Activated naive CD8-positive, alpha-beta T cell treated with anti-CD3 and anti-CD28 coated beads for 36 hours (primary cell): ENCODE measurements at regions not wholly inside any gene's neighbourhood (a gene's known extent, or its start where the extent isn't known, plus 50 kb on each side); places are given as distances from the start of the nearest gene placed in this dataset.
"Not testable (repeated sequence)": the region's sequence is repeated elsewhere in the genome, so short reads cannot be mapped to it uniquely, and the experiment has no call there.

ENCODE experiments used
- DNase-seq: peaks from one replicate; pipeline ENCODE4 v3.0.0; 2021
- H3K27ac Mint-ChIP-seq: one replicate; pipeline ENCODE4 v1.8.0; 2022; ENCODE audit warnings: mild to moderate bottlenecking, moderate library complexity, mixed read lengths
- H3K27me3 Mint-ChIP-seq: one replicate; pipeline ENCODE4 v1.8.0; 2022; ENCODE audit warnings: mild to moderate bottlenecking, mixed read lengths
- H3K36me3 Mint-ChIP-seq: one replicate; pipeline ENCODE4 v1.8.0; 2021; ENCODE audit warnings: mild to moderate bottlenecking, mixed read lengths
- H3K4me1 Mint-ChIP-seq: one replicate; pipeline ENCODE4 v1.8.0; 2021; ENCODE audit warnings: mixed read lengths
- H3K4me3 Mint-ChIP-seq: one replicate; pipeline ENCODE4 v1.8.0; 2022; ENCODE audit warnings: mild to moderate bottlenecking, moderate library complexity, mixed read lengths
- H3K9me3 Mint-ChIP-seq: one replicate; pipeline ENCODE4 v1.8.0; 2022; ENCODE audit warnings: mixed read lengths

DNA sequence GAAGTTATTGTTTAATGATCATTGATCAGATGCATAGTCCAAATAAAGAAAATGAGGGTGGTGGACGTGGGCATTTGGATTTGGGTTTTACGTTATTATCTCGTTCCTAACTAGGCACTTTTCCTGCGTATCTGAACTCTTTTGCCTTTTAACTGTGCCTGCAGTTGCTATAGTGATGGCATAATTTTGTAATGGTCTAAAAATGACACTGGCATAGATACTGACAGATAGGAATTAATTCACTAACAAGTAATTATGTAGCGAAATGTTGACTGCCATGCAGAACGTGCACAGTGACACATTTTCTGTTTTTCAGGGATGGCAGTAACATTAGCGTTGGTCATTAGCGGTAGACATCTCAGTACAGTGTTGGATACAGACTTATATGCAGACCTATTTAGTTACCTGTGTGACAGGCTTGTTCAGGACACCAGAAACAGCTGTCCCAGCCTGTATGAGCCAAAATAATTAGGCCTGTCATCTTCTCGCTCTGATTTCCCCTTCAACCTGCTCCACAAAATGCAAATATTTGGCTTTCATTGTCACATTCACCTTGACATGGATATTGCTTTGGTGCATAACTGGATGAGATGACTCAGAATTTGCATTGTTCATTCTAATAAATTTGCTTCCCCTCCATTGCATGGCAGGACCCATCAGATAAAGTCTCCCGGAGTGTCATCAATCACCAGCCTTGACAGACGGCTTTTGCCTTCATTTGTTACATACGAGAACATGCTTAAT lies 413.3 kb upstream of the IRX1 start:
- no peaks in the 10 kb centered on the region for H3K27me3 Mint-ChIP-seq
- H3K4me1 Mint-ChIP-seq: no peaks in the 10 kb centered on the region

DNA sequence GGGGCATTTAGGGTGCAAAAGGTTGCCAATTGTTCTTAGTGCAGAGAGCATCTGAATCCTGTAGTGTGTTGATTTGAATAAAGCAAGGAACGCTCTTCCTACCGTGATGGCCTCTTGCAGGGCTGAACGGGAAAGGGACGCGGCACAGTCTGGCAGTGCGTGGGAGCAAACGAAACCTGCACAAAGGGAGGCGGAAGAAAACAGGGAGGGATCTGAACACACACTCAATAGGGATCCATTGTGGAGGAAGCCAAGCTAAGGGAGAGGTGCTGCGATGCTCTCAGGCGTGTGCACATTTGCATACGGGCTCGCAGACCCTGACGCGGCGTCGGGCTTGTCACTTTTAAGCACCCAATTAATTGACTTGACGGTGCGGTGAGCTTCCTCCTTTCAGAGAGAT lies 414.0 kb upstream of the IRX1 start:
- H3K9me3 Mint-ChIP-seq: no peaks in the 10 kb centered on the region
- H3K36me3 Mint-ChIP-seq: no peaks in the 10 kb centered on the region
- DNase-seq: no peak
- no peaks in the 10 kb centered on the region for H3K27me3 Mint-ChIP-seq
- no peak overlapping the region for H3K4me3 Mint-ChIP-seq
- H3K27ac Mint-ChIP-seq: no peak overlapping the region
- H3K4me1 Mint-ChIP-seq: no peaks in the 10 kb centered on the region

More for the DNA sequence above, 413.3 kb upstream of the IRX1 start:
- DNase-seq: no peak
- no peak overlapping the region for H3K27ac Mint-ChIP-seq
- no peaks in the 10 kb centered on the region for H3K36me3 Mint-ChIP-seq
- H3K4me3 Mint-ChIP-seq: no peak overlapping the region
- no peaks in the 10 kb centered on the region for H3K9me3 Mint-ChIP-seq

DNA sequence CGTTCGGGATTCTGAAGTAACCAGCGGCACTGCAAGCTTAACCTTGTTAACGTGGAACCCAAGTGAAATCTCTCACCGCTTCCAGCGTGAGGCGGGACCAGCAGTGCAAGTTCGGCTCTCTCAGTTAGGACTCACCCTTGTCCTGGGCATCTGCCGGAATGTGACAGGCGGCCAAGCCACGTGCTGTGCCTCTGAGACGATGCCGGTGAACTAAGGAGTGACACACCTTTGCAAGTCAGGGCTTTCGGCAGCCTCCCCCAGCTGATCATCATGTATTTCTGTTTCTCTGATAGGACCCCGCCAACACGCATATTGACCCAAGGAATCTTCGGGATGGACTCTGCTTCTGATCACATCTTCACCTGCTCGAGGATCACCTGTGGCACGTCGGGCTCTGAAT lies 415.0 kb upstream of the IRX1 start:
- H3K36me3 Mint-ChIP-seq: no peaks in the 10 kb centered on the region
- DNase-seq: no peak
- no peak overlapping the region for H3K4me3 Mint-ChIP-seq
- H3K27ac Mint-ChIP-seq: no peak overlapping the region
- H3K27me3 Mint-ChIP-seq: no peaks in the 10 kb centered on the region
- no peaks in the 10 kb centered on the region for H3K4me1 Mint-ChIP-seq
- no peaks in the 10 kb centered on the region for H3K9me3 Mint-ChIP-seq

DNA sequence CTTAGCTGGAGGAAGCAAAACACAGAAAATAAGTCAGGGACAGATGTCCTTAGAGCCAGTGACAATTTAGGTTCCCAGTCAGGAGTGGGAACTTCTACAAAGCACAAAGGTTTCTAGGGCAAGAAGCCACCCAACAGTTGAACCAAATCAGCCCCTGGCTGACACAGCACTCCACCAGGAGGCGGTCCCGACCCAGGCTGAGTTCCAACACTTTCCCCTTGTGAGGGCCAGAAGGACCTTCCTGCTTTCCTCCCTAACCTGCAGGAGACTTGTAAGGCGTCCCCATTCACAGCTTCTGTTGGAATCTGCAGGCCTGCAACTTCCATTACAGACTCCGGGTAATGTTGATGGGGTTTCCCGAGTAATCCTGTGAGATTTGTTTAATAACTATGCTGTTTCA lies 416.4 kb upstream of the IRX1 start:
- no peaks in the 10 kb centered on the region for H3K4me1 Mint-ChIP-seq
- H3K9me3 Mint-ChIP-seq: no peaks in the 10 kb centered on the region
- DNase-seq: no peak
- no peaks in the 10 kb centered on the region for H3K36me3 Mint-ChIP-seq
- no peak overlapping the region for H3K27ac Mint-ChIP-seq
- H3K4me3 Mint-ChIP-seq: no peak overlapping the region
- no peaks in the 10 kb centered on the region for H3K27me3 Mint-ChIP-seq

DNA sequence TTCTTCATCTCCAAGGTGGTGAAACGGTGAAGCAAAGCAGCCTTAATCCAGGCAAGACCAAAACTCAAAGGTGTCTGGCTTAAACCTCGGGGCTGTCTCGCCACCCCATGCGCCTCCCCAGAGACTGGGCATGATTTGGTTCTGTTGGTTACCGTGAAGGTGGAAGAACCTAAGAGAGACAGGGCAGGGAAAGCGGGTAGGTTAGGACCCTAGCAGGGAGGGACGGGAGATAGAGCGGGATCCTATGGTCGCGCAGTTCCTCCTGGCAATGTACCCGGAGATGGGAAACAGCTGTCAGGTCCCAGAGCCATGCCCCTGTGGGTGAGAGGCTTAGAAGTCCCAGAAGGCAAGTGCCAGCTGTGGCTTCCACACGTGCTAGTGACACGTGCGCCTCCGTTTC lies 418.3 kb upstream of the IRX1 start:
- Mint-ChIP-seq H3K9me3 (no peaks in the 10 kb centered on the region), H3K27me3 (no peaks in the 10 kb centered on the region), H3K36me3 (no peaks in the 10 kb centered on the region), H3K4me1 (no peaks in the 10 kb centered on the region), H3K4me3 (no peak overlapping the region), H3K27ac (no peak overlapping the region)
- DNase-seq: no peak

DNA sequence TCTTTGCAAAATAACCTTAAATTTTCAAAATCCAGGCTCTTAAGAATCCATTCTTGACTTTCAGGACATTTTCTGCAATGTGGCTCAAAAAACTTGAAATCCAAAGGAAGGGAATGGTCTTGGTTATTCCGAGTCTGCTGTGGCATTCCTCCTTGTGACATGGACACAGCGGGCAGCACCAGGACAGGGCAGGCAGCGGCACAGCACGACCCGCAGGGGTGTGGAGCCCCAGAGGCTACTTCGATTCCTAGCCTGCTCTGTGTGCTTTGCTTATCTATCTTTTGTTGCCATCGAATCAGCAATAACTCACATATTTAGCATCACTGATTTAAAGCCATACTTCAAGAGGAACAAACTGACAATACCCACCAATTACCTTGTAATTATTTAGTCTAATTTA lies 420.2 kb upstream of the IRX1 start:
- no peak overlapping the region for H3K27ac Mint-ChIP-seq

DNA sequence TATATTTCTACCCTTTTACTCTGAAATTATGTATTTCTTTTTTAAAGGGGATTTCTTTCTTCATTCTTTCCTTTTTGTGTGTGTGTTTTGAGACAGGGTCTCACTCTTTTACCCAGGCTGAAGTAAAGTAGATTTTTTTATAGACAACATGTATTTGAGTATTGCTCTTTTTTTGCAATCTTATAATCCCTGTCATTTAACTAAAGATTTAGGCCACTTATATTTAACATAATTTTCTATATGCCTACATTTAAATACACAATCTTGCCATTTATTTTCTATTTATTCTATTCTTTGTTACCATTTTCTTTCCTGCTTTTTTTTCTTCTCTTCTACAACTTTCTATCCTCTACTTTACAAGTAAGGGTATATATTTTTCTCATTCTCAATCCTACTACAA lies 416.0 kb upstream of the IRX2 start:
- H3K36me3 Mint-ChIP-seq: no peaks in the 10 kb centered on the region
- H3K27ac Mint-ChIP-seq: no peak overlapping the region
- no peaks in the 10 kb centered on the region for H3K4me1 Mint-ChIP-seq
- no peak for DNase-seq
- H3K27me3 Mint-ChIP-seq: no peaks in the 10 kb centered on the region
- H3K4me3 Mint-ChIP-seq: no peak overlapping the region
- H3K9me3 Mint-ChIP-seq: peaks cover 19% of the 10 kb centered on the region

More for the DNA sequence above, 420.2 kb upstream of the IRX1 start:
- H3K36me3 Mint-ChIP-seq: no peaks in the 10 kb centered on the region
- no peak for DNase-seq
- H3K4me3 Mint-ChIP-seq: no peak overlapping the region
- H3K4me1 Mint-ChIP-seq: no peaks in the 10 kb centered on the region
- no peaks in the 10 kb centered on the region for H3K27me3 Mint-ChIP-seq
- peaks cover 3% of the 10 kb centered on the region for H3K9me3 Mint-ChIP-seq

DNA sequence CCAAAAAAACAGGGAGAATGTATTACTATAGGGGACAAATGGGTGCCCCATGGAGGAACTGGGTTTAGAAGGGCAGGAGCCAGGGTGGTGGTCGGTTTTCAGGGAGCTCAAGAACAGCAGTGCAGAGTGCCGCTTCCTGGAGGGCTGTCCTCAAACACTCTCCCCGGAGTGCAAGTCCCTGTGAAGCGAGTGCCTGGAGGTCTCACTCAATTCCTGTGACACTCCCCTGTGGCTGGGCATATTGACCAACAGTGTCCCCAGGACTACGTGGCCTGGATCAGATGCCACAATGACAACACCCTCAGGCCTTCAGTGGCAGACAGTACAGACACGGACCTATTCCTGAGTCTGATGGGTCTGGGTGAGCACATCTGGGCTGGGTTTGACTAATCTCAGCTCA lies 412.1 kb upstream of the IRX2 start:
- H3K4me1 Mint-ChIP-seq: no peaks in the 10 kb centered on the region
- no peaks in the 10 kb centered on the region for H3K36me3 Mint-ChIP-seq
- no peak overlapping the region for H3K27ac Mint-ChIP-seq
- no peak for DNase-seq
- H3K27me3 Mint-ChIP-seq: peaks cover 6% of the 10 kb centered on the region
- peaks cover 12% of the 10 kb centered on the region for H3K9me3 Mint-ChIP-seq
- H3K4me3 Mint-ChIP-seq: no peak overlapping the region

DNA sequence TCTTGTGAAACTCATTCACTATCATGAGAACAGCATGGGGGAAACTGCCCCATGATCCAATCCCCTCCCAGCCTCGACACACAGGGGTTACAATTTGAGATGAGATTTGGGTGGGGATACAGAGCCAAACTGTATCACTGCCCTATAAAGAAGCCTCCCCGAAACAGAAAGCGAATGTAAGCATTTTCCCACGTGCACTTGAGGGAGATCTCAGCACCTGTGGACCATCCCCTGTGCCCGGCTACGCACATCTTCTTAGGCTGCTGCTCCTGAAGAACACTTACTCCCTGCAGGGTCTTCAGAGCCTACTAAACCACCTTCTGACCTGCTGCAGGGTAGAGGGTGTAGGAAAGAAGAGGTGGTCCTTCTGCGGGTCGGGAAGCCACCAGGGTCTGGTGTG lies 410.2 kb upstream of the IRX2 start:
- Mint-ChIP-seq H3K27me3 (peaks cover 6% of the 10 kb centered on the region), H3K4me3 (no peak overlapping the region), H3K4me1 (no peaks in the 10 kb centered on the region), H3K36me3 (no peaks in the 10 kb centered on the region), H3K27ac (no peak overlapping the region), H3K9me3 (no peaks in the 10 kb centered on the region)
- no peak for DNase-seq

DNA sequence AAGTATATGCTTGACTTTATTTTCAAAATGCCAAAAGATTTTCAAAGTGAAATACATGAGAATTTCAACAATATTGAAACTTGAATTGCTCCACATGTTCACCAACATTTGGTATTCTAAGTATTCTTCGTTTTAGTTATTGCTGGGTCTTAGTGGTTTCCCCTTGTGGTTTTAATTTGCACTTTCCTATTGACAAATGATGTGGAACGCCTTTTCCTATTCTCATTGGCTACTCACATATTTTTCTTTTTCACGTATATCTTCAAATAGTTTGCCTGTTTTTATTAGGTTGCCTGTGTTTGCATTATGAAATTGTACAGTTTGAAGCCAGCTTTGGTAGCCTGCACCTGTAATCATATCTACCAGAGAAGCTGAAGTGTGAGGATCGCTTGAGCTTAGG lies 405.7 kb upstream of the IRX2 start:
- Mint-ChIP-seq H3K9me3 (no peaks in the 10 kb centered on the region), H3K4me1 (no peaks in the 10 kb centered on the region), H3K27ac (no peak overlapping the region), H3K4me3 (no peak overlapping the region), H3K27me3 (peaks cover 18% of the 10 kb centered on the region), H3K36me3 (no peaks in the 10 kb centered on the region)
- no peak for DNase-seq

DNA sequence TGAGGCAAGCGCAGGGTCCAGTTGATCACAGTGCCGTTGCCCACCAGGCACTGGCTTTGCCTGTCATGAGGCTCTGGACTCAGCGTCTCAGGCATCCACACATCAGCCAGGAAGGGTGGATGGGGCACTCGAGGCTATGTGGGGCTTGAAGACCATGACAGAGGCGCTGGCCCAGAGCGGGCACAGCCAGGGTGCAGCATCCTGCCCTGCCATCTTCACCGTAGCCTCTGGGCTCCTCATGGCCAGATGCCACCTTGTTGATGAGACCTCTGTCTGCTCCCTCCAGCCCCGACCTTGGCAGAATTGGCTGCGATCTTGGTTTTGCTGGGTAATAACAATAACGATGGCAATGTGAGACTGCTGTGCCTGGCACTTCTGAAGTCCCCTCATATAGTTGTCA lies 404.2 kb upstream of the IRX2 start:
- Mint-ChIP-seq H3K9me3 (peaks cover 7% of the 10 kb centered on the region), H3K4me3 (no peak overlapping the region), H3K36me3 (no peaks in the 10 kb centered on the region), H3K27ac (no peak overlapping the region), H3K27me3 (peaks cover 25% of the 10 kb centered on the region), H3K4me1 (no peaks in the 10 kb centered on the region)
- DNase-seq: no peak

DNA sequence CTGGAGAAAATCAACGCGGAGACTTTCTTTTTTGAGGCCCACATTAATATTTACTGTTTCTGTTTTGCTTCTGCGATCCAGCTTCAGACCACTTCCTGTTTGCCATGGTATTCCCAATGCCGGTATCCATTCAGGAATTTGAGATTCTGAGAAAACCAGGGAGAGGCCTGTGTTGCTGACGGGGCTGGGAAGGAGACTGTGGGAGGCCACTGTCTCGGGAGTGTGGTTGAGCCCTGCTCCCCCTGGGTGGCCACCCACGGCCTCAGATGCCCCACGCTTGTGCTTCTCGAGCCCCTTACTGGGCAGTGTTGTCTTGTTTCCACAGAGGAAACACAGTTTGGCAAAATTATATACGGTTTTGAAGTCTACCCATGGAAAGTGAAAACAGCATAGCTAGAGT lies 403.6 kb upstream of the IRX2 start:
- peaks cover 7% of the 10 kb centered on the region for H3K9me3 Mint-ChIP-seq
- no peak for DNase-seq
- H3K4me3 Mint-ChIP-seq: no peak overlapping the region
- no peaks in the 10 kb centered on the region for H3K4me1 Mint-ChIP-seq
- H3K27me3 Mint-ChIP-seq: peaks cover 30% of the 10 kb centered on the region
- H3K36me3 Mint-ChIP-seq: no peaks in the 10 kb centered on the region
- no peak overlapping the region for H3K27ac Mint-ChIP-seq

DNA sequence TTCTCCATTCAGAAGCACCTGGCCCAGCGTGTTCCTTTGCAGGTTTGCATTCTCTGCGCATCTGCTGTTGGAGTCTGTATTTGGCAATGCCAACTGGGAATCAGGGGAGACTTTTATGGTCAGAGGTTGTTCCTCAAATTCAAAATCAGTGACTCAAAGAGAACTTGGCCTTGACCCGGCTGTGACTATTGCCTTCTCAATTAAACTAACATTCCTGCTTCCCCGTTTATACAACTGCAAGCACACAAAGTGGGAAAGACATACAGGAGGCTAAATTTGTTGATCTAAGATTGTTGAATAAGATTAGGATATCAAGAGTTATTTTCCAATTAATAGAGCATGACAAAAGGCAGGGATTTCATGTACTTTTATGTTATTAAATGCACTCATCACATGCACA lies 402.4 kb upstream of the IRX2 start:
- H3K27ac Mint-ChIP-seq: no peak overlapping the region
- no peak for DNase-seq
- peaks cover 7% of the 10 kb centered on the region for H3K9me3 Mint-ChIP-seq
- peaks cover 24% of the 10 kb centered on the region for H3K27me3 Mint-ChIP-seq
- H3K36me3 Mint-ChIP-seq: no peaks in the 10 kb centered on the region
- no peak overlapping the region for H3K4me3 Mint-ChIP-seq
- H3K4me1 Mint-ChIP-seq: no peaks in the 10 kb centered on the region

DNA sequence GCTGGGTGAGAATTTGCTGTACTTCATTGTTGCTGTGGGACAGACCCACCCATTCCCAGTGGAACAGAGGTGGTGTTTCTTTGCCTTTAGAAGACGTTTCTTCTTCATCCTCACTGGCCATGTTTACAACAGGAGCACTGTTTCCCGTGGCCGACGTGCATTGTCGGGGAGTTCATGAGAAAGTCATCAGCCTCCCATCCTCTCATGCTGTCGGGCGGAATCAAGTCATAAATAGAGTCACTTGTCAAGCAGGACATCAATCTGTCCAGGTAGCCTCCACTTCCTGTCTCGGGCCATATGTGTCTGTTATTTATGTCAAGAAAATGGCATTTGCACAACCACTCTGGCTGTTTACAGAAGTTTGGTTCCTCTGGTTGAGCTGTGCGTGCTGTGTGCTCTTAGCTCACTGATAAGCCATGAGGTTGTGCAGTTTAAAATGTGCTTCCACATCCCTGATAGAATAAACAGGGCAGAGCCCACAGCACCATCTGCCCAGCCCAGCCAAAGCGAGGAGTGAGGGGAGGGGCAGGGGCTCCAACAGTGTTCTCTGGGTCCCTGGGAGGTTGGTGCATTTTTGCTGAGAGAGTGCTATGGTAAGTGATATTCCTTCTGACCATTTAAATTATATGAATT lies 401.9 kb upstream of the IRX2 start:
- Mint-ChIP-seq H3K9me3 (peaks cover 7% of the 10 kb centered on the region), H3K36me3 (no peaks in the 10 kb centered on the region), H3K4me3 (no peak overlapping the region), H3K27me3 (peaks cover 24% of the 10 kb centered on the region), H3K4me1 (no peaks in the 10 kb centered on the region), H3K27ac (no peak overlapping the region)
- DNase-seq: no peak

DNA sequence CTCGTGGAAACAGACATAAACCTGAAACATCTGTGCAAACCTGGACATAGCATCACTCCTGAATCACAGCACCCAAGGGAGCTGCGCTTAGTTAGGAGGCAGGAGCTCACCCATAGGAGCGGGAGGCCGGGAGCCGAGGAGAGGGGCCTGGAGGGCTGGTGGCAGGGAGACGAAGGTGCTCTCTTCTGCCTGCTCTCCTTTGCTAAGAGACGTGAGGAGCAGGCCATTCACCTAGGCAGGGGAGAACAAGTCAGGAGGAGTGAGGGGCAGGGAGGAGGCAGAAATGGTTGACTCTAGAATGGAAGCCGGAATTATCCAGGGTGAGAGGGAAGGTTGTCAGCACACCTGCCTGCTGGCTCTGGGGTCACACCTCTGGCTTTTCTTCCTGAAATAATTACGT lies 398.4 kb upstream of the IRX2 start:
- no peak overlapping the region for H3K4me3 Mint-ChIP-seq
- no peaks in the 10 kb centered on the region for H3K36me3 Mint-ChIP-seq

DNA sequence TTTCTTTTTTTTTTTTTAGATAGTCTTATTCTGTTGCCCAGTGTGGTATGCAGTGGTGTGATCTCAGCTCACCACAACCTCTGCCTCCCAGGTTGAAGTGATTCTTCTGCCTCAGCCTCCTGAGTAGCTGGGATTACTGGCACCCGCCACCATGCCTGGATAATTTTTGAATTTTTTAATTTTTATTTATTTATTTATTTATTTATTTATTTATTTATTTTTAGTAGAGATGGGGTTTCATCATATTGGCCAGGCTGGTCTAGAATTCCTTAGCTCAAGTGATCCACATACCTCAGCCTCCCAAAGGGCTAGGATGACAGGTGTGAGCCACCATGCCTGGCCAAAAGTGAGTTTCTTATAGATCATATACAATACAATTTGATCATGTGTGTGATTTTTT lies 395.9 kb upstream of the IRX2 start:
- not testable (repeated sequence) for H3K27ac Mint-ChIP-seq, H3K4me3 Mint-ChIP-seq, DNase-seq, H3K4me1 Mint-ChIP-seq, H3K36me3 Mint-ChIP-seq
- Mint-ChIP-seq H3K9me3 (peaks cover 11% of the 10 kb centered on the region), H3K27me3 (peaks cover 14% of the 10 kb centered on the region)

More for the DNA sequence above, 398.4 kb upstream of the IRX2 start:
- DNase-seq: no peak
- Mint-ChIP-seq H3K4me1 (no peaks in the 10 kb centered on the region), H3K27me3 (peaks cover 24% of the 10 kb centered on the region), H3K27ac (no peak overlapping the region), H3K9me3 (peaks cover 7% of the 10 kb centered on the region)
